ENCODE measurements at regions not wholly inside any gene's neighbourhood (a gene's known extent, or its start where the extent isn't known, plus 50 kb on each side); places are given as distances from the start of the nearest gene placed in this dataset.

GRCh38 chr6:103215847-103216246 is 1643.9 kb downstream of the HACE1 start:
- Histone ChIP-seq H3K4me1 (no peaks in the 10 kb centered on the region), H3K27me3 (no peaks in the 10 kb centered on the region), H3K27ac (no peak overlapping the region), H3K9me3 (no peaks in the 10 kb centered on the region), H3K36me3 (no peaks in the 10 kb centered on the region), H3K4me3 (no peak overlapping the region)
- intact Hi-C loops (cut with DNase I), result no loop called here
- no peak for TF ChIP-seq CTCF (IDR thresholded peaks at IDR 0.05)
- ATAC-seq (no peak), FAIRE-seq (no peak), DNase-seq (no peak)

DNA sequence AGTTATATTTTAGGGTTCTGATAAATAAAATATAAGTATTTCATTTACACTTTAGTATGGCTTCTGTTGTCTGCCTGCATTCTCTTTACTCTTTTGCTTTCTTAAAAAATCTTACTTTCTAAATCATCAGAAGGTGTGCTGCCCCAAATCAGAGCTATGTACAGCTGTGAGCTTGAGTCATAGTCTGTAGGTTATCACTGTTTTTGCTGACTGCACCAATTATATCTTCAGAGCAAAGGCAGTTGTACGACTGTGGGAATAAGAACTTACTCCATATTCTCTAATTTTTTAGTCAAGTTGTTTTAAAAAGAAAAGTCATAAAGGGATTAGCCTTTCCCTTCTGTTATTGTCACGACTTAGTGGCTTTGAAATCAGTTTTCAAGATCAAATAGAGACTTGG is 1649.0 kb downstream of the HACE1 start:
- no peak overlapping the region for H3K27ac ChIP-seq
- TF ChIP-seq CTCF (IDR thresholded peaks at IDR 0.05), result no peak
- 24 to 26% methylated on average over 2 of the region's 2 CpGs for WGBS, 2 donors
- H3K36me3 ChIP-seq, result no peaks in the 10 kb centered on the region
- FAIRE-seq (no peak), DNase-seq (no peak), ATAC-seq (no peak)
- no peaks in the 10 kb centered on the region for H3K4me1 ChIP-seq
- no peak overlapping the region for H3K4me3 ChIP-seq
- H3K9me3 ChIP-seq, result no peaks in the 10 kb centered on the region
- H3K27me3 ChIP-seq, result no peaks in the 10 kb centered on the region
- intact Hi-C loops (cut with DNase I), result no loop called here

GRCh38 chr6:103198386-103198785 is 1661.3 kb downstream of the HACE1 start:
- Histone ChIP-seq H3K9me3 (no peaks in the 10 kb centered on the region), H3K36me3 (no peaks in the 10 kb centered on the region), H3K4me3 (no peak overlapping the region), H3K27me3 (no peaks in the 10 kb centered on the region), H3K4me1 (no peaks in the 10 kb centered on the region), H3K27ac (no peak overlapping the region)
- FAIRE-seq, result no peak
- 53 to 61% methylated on average over 6 of the region's 6 CpGs for WGBS, 2 donors
- intact Hi-C loops (cut with DNase I), result no loop called here
- no peak for TF ChIP-seq CTCF (IDR thresholded peaks at IDR 0.05)
- no peak for ATAC-seq
- no peak for DNase-seq

- no peak for TF ChIP-seq CTCF (IDR thresholded peaks at IDR 0.05)
- H3K4me1 ChIP-seq, result no peaks in the 10 kb centered on the region
- intact Hi-C loops (cut with DNase I), result no loop called here
- ATAC-seq, result no peak
- H3K9me3 ChIP-seq, result no peaks in the 10 kb centered on the region
- no peak for DNase-seq
- 52 to 56% methylated on average over 3 of the region's 3 CpGs for WGBS, 2 donors
- H3K27me3 ChIP-seq, result no peaks in the 10 kb centered on the region
- no peak for FAIRE-seq
- H3K36me3 ChIP-seq, result no peaks in the 10 kb centered on the region
- H3K4me3 ChIP-seq, result no peak overlapping the region
- no peak overlapping the region for H3K27ac ChIP-seq
These were observed 1666.3 kb downstream of the HACE1 start for GRCh38 chr6:103193413-103193812.

DNA sequence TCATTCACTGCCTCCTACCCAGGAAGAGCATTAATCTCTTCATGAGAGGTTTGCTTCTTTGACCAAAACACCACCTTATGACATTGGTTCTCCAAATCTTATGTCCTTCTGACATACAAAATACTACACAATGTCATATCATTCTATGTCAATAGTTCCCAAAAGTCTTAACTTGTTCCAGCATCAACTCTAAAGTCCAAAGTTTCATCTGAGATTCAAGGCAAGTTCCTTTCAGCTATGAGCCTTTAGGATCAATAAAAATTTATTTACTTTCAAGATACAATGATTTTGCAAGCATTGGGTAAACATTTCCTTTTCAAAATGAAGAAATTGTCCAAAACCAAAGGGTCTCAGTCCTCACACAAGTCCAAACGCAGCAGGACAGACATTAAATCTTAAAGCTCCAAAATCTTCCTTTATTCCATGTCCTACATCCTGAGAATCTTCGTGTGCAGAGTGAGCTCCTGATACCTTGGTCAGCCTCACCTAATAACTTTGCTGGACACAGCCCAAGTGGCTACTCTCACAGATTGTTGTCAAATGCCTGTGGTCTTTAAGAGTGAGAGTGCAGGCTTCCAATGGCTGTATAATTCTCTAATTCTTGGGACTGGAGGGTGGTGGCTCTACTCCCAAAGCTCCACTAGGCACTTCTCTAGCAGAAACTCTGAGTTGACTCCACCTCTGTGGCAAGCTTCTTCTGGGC is 1668.2 kb downstream of the HACE1 start:
- FAIRE-seq (no peak), DNase-seq (no peak), ATAC-seq (no peak)
- Histone ChIP-seq H3K4me1 (no peaks in the 10 kb centered on the region), H3K4me3 (no peak overlapping the region), H3K27me3 (no peaks in the 10 kb centered on the region), H3K27ac (no peak overlapping the region), H3K9me3 (no peaks in the 10 kb centered on the region), H3K36me3 (no peaks in the 10 kb centered on the region)
- WGBS, 2 donors, result 23 to 40% methylated on average over 2 of the region's 2 CpGs
- intact Hi-C loops (cut with DNase I), result no loop called here
- no peak for TF ChIP-seq CTCF (IDR thresholded peaks at IDR 0.05)

All from pancreas (tissue), 10 donors.